Smooth muscle cell (in vitro differentiated cells): ENCODE measurements at regions not wholly inside any gene's neighbourhood (a gene's known extent, or its start where the extent isn't known, plus 50 kb on each side); places are given as distances from the start of the nearest gene placed in this dataset. TPM values are rescaled to one million over a fixed set of nuclear protein-coding genes. Genes with fewer than 3 reads are reported as not detected.

ENCODE experiments used
- DNase-seq: peaks from one replicate; lab custom pipeline; 2025; ENCODE audit not compliant: unreplicated experiment; lab: John Stamatoyannopoulos, UW
- H2AFZ ChIP-seq: fragments of 200-600 bp; sonication (generic); 2 replicates; pipeline ENCODE4 v1.6.0; 2016; ENCODE audit warnings: antibody characterized with exemption, low read depth, mild to moderate bottlenecking
- H3F3A ChIP-seq: fragments of 200-600 bp; sonication (generic); 2 replicates; pipeline ENCODE4 v1.6.0; 2017; ENCODE audit warnings: antibody characterized with exemption, low read depth
- H3K27ac ChIP-seq: fragments of 200-600 bp; sonication (generic); 2 replicates; pipeline ENCODE4 v1.5.1; 2016; ENCODE audit warnings: low read depth, mild to moderate bottlenecking
- H3K27me3 ChIP-seq: fragments of 200-600 bp; sonication (generic); 2 replicates; pipeline ENCODE4 v1.6.1; 2016; ENCODE audit warnings: low read depth, mild to moderate bottlenecking
- H3K36me3 ChIP-seq: fragments of 200-600 bp; sonication (generic); 2 replicates; pipeline ENCODE4 v1.5.1; 2016; ENCODE audit warnings: low read depth
- H3K4me1 ChIP-seq: fragments of 200-600 bp; sonication (generic); 2 replicates; pipeline ENCODE4 v1.5.1; 2016; ENCODE audit warnings: low read depth
- H3K4me2 ChIP-seq: fragments of 200-600 bp; sonication (generic); 2 replicates; pipeline ENCODE4 v1.6.0; 2016; ENCODE audit warnings: mild to moderate bottlenecking
- H3K4me3 ChIP-seq: fragments of 200-600 bp; sonication (generic); 2 replicates; pipeline ENCODE4 v1.5.1; 2016; ENCODE audit warnings: mild to moderate bottlenecking
- H3K79me2 ChIP-seq: fragments of 200-600 bp; sonication (generic); 2 replicates; pipeline ENCODE4 v1.6.0; 2016; ENCODE audit warnings: low read depth, mild to moderate bottlenecking
- H3K9ac ChIP-seq: fragments of 200-600 bp; sonication (generic); 2 replicates; pipeline ENCODE4 v1.6.0; 2016; ENCODE audit warnings: low read depth
- H3K9me3 ChIP-seq: fragments of 200-600 bp; sonication (generic); replicated peaks from 2 replicates; pipeline ENCODE4 v1.5.1; 2016; ENCODE audit warnings: low read depth
- H4K20me1 ChIP-seq: fragments of 200-600 bp; sonication (generic); 2 replicates; pipeline ENCODE4 v1.6.0; 2016; ENCODE audit warnings: low read depth
- CTCF ChIP-seq: fragments of 200-600 bp; sonication (generic); IDR thresholded peaks from 2 replicates; pipeline ENCODE4 v1.5.1; 2017; ENCODE audit warnings: borderline replicate concordance, mild to moderate bottlenecking, antibody characterized with exemption; ENCODE audit not compliant: insufficient read depth, poor library complexity, severe bottlenecking
- WGBS: methylation state at CpG from one replicate; pipeline ENCODE4 v1.1.7; 2016; ENCODE audit warnings: low lambda C conversion rate; 5-methylcytosine and 5-hydroxymethylcytosine counted together
- small RNA-seq: library from RNA; depleted of rRNA; stranded (forward); fragments of <200 nt; gene quantifications from one replicate; pipeline ENCODE3, GENCODE V24; 2014

- H3K9me3 ChIP-seq, result no peaks in the 10 kb centered on the region
- H3K79me2 ChIP-seq, result no peaks in the 10 kb centered on the region
- no peak overlapping the region for H2AFZ ChIP-seq
- WGBS, result 83% methylated on average over 1 of the region's 1 CpG
- H3K9ac ChIP-seq, result no peak overlapping the region
- no peaks in the 10 kb centered on the region for H3K36me3 ChIP-seq
- H3K4me3 ChIP-seq, result no peak overlapping the region
- no peaks in the 10 kb centered on the region for H3K27me3 ChIP-seq
- H3K27ac ChIP-seq, result no peak overlapping the region
- no peak overlapping the region for H3K4me2 ChIP-seq
- no peaks in the 10 kb centered on the region for H3F3A ChIP-seq
- H3K4me1 ChIP-seq, result no peaks in the 10 kb centered on the region
- H4K20me1 ChIP-seq, result no peaks in the 10 kb centered on the region
- no peak for TF ChIP-seq CTCF
- no peak for DNase-seq
Measured at GRCh38 chr14:29494312-29494711, 433.3 kb downstream of the PRKD1 start.

- Histone ChIP-seq H3K79me2 (no peaks in the 10 kb centered on the region), H3F3A (no peaks in the 10 kb centered on the region), H3K27ac (no peak overlapping the region), H4K20me1 (no peaks in the 10 kb centered on the region), H3K36me3 (no peaks in the 10 kb centered on the region), H3K27me3 (no peaks in the 10 kb centered on the region), H2AFZ (no peak overlapping the region), H3K4me1 (no peaks in the 10 kb centered on the region), H3K4me3 (no peak overlapping the region), H3K9ac (no peak overlapping the region), H3K4me2 (no peak overlapping the region), H3K9me3 (no peaks in the 10 kb centered on the region)
- DNase-seq, result no peak
- no peak for TF ChIP-seq CTCF
Measured at GRCh38 chr14:29503903-29504302, 423.7 kb downstream of the PRKD1 start.

GRCh38 chr14:29518335-29518734 is 409.3 kb downstream of the PRKD1 start:
- TF ChIP-seq CTCF, result peak; percentile 5
- no peaks in the 10 kb centered on the region for H3K27me3 ChIP-seq
- H3K27ac ChIP-seq, result no peak overlapping the region
- H3K79me2 ChIP-seq, result no peaks in the 10 kb centered on the region
- H4K20me1 ChIP-seq, result no peaks in the 10 kb centered on the region
- no peaks in the 10 kb centered on the region for H3K9me3 ChIP-seq
- H3K36me3 ChIP-seq, result no peaks in the 10 kb centered on the region
- no peak overlapping the region for H3K9ac ChIP-seq
- no peaks in the 10 kb centered on the region for H3F3A ChIP-seq
- H3K4me2 ChIP-seq, result no peak overlapping the region
- no peak overlapping the region for H3K4me3 ChIP-seq
- WGBS, result 22% methylated on average over 2 of the region's 2 CpGs
- no peaks in the 10 kb centered on the region for H3K4me1 ChIP-seq
- no peak overlapping the region for H2AFZ ChIP-seq
- no peak for DNase-seq

GRCh38 chr14:29521526-29522137 is 406.0 kb downstream of the PRKD1 start:
- WGBS, result 33% methylated on average over 2 of the region's 2 CpGs

More at GRCh38 chr14:29521526-29522137, 406.0 kb downstream of the PRKD1 start:
- Histone ChIP-seq H3K36me3 (no peaks in the 10 kb centered on the region), H2AFZ (no peak overlapping the region), H3K79me2 (no peaks in the 10 kb centered on the region), H3K27me3 (no peaks in the 10 kb centered on the region), H4K20me1 (no peaks in the 10 kb centered on the region), H3K4me1 (no peaks in the 10 kb centered on the region), H3K9ac (no peak overlapping the region), H3K4me2 (no peak overlapping the region), H3K9me3 (no peaks in the 10 kb centered on the region), H3K27ac (no peak overlapping the region), H3K4me3 (no peak overlapping the region), H3F3A (no peaks in the 10 kb centered on the region)
- DNase-seq, result no peak
- no peak for TF ChIP-seq CTCF

Small RNAs in the stretch of these regions (small RNA-seq; reads per million reads assigned to genes)
- not detected for gene RF00019
- not detected for gene RNU11-5P
- not detected for gene RNU6-864P
